GM23338 (cell line): ENCODE measurements at regions not wholly inside any gene's neighbourhood (a gene's known extent, or its start where the extent isn't known, plus 50 kb on each side); places are given as distances from the start of the nearest gene placed in this dataset.

Experiments
- ATAC-seq: fragments of 200-7000 bp; cut with Tn5 transposase; 3 replicates; pipeline ENCODE4 v1.9.1; 2020
- DNase-seq: peaks from one replicate; pipeline ENCODE4 v3.0.0-alpha.2; 2015; ENCODE audit warnings: low spot score
- H2AFZ ChIP-seq: fragments of 200-600 bp; sonication (generic); 2 replicates; pipeline ENCODE4 v1.8.0; 2016; ENCODE audit warnings: antibody characterized with exemption, mild to moderate bottlenecking, moderate library complexity
- H3F3A ChIP-seq: fragments of 200-600 bp; sonication (generic); replicated peaks from 2 replicates; pipeline ENCODE4 v1.8.0; 2017; ENCODE audit warnings: antibody characterized with exemption, mixed run types, low read depth
- H3K27ac ChIP-seq: fragments of 200-600 bp; sonication (generic); 2 replicates; pipeline ENCODE4 v1.6.1; 2016; ENCODE audit warnings: low read depth
- H3K27me3 ChIP-seq: fragments of 200-600 bp; sonication (generic); 2 replicates; pipeline ENCODE4 v1.8.0; 2016; ENCODE audit warnings: mild to moderate bottlenecking, mixed run types, moderate library complexity; ENCODE audit not compliant: insufficient read depth
- H3K36me3 ChIP-seq: fragments of 200-600 bp; sonication (generic); 2 replicates; pipeline ENCODE4 v1.8.0; 2016; ENCODE audit warnings: mild to moderate bottlenecking; ENCODE audit not compliant: insufficient read depth
- H3K4me1 ChIP-seq: fragments of 200-600 bp; sonication (generic); 2 replicates; pipeline ENCODE4 v1.8.0; 2016; ENCODE audit warnings: mild to moderate bottlenecking, moderate library complexity; ENCODE audit not compliant: insufficient read depth
- H3K4me2 ChIP-seq: fragments of 200-600 bp; sonication (generic); 2 replicates; pipeline ENCODE4 v1.7.1; 2017; ENCODE audit warnings: mixed run types
- H3K4me3 ChIP-seq: fragments of 200-600 bp; sonication (generic); 2 replicates; pipeline ENCODE4 v1.6.1; 2016; ENCODE audit warnings: mixed run types
- H3K79me2 ChIP-seq: fragments of 200-600 bp; sonication (generic); replicated peaks from 2 replicates; pipeline ENCODE4 v1.8.0; 2017; ENCODE audit warnings: mild to moderate bottlenecking; ENCODE audit not compliant: insufficient read depth
- H3K9me2 ChIP-seq: fragments of 200-600 bp; sonication (generic); 2 replicates; pipeline ENCODE4 v1.8.0; 2017; ENCODE audit not compliant: insufficient read depth
- H4K20me1 ChIP-seq: fragments of 200-600 bp; sonication (generic); replicated peaks from 2 replicates; pipeline ENCODE4 v1.8.0; 2017; ENCODE audit warnings: mild to moderate bottlenecking; ENCODE audit not compliant: insufficient read depth
- H3K27ac Mint-ChIP-seq: 2 replicates; pipeline ENCODE4 v1.8.0; 2020; ENCODE audit warnings: inconsistent platforms, mild to moderate bottlenecking, moderate library complexity, mixed read lengths
- H3K27me3 Mint-ChIP-seq: 3 replicates; pipeline ENCODE4 v1.8.0; 2022; ENCODE audit warnings: low read depth, mild to moderate bottlenecking, moderate library complexity, mixed read lengths, inconsistent platforms; ENCODE audit not compliant: insufficient read depth, poor library complexity
- H3K36me3 Mint-ChIP-seq: 3 replicates; pipeline ENCODE4 v1.8.0; 2021; ENCODE audit warnings: low read depth, mild to moderate bottlenecking, inconsistent platforms, moderate library complexity, mixed read lengths
- H3K4me1 Mint-ChIP-seq: 3 replicates; pipeline ENCODE4 v1.8.0; 2020; ENCODE audit warnings: mild to moderate bottlenecking, inconsistent platforms, mixed read lengths
- H3K4me3 Mint-ChIP-seq: 3 replicates; pipeline ENCODE4 v1.8.0; 2021; ENCODE audit warnings: moderate library complexity, mild to moderate bottlenecking, inconsistent platforms, mixed read lengths
- H3K9me3 Mint-ChIP-seq: 3 replicates; pipeline ENCODE4 v1.8.0; 2020; ENCODE audit warnings: moderate library complexity, mild to moderate bottlenecking, inconsistent platforms, mixed read lengths
- CREB1 ChIP-seq: fragments of 250-450 bp; sonication (Bioruptor Pico); IDR thresholded peaks from 2 replicates; pipeline ENCODE4 v1.5.0; 2020; ENCODE audit warnings: low read depth, mild to moderate bottlenecking, moderate library complexity
- NANOG ChIP-seq: IDR thresholded peaks from 2 replicates; pipeline ENCODE4 v1.6.1; 2016; ENCODE audit warnings: antibody characterized with exemption, borderline replicate concordance
- POLR2AphosphoS5 ChIP-seq: IDR thresholded peaks from 2 replicates; pipeline ENCODE4 v1.6.1; 2016; ENCODE audit warnings: antibody characterized with exemption, low read depth
- ZNF114 ChIP-seq: fragments of 250-450 bp; sonication (Bioruptor Pico); IDR thresholded peaks from 2 replicates; pipeline ENCODE4 v1.5.0; 2020; ENCODE audit warnings: mild to moderate bottlenecking, moderate library complexity
- TF ChIP-seq, protein P1 (sequence below): IDR thresholded peaks from one replicate; pipeline ENCODE4 v1.6.1; 2018; ENCODE audit warnings: antibody characterized with exemption; ENCODE audit not compliant: unreplicated experiment
- TF ChIP-seq, protein P2 (sequence below), 2 experiments: fragments of 200-600 bp in 1 of 2; sonication (generic) in 1 of 2; conservative IDR thresholded peaks; 2 replicates each; pipeline versions ENCODE4 v1.5.1 to v1.6.1; 2016 to 2017; ENCODE audit warnings: antibody characterized with exemption in 2 of 2, low read depth in 2 of 2, mild to moderate bottlenecking in 2 of 2, moderate library complexity in 1 of 2

DNA sequence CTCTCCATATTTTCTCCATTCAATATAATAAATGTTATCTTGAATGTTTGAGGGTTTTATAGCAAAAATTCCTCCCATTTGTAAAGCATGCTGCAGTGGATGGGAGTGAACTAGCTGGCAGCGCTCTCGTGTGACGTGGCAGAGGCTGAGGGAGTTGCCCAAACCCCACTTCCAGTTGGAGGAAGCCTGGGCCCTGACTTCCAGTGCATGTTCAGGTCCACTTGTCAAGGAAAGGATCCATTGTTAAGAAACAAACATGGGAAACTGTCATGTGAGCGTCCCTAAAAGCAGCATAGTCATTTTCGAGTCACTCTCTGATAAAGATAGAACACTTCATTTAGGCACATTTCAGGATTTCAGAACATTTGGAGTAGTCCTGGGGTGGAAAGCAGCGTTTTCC, 116.6 kb downstream of the SLC25A47 start (continued):
- TF ChIP-seq, protein P1, sequence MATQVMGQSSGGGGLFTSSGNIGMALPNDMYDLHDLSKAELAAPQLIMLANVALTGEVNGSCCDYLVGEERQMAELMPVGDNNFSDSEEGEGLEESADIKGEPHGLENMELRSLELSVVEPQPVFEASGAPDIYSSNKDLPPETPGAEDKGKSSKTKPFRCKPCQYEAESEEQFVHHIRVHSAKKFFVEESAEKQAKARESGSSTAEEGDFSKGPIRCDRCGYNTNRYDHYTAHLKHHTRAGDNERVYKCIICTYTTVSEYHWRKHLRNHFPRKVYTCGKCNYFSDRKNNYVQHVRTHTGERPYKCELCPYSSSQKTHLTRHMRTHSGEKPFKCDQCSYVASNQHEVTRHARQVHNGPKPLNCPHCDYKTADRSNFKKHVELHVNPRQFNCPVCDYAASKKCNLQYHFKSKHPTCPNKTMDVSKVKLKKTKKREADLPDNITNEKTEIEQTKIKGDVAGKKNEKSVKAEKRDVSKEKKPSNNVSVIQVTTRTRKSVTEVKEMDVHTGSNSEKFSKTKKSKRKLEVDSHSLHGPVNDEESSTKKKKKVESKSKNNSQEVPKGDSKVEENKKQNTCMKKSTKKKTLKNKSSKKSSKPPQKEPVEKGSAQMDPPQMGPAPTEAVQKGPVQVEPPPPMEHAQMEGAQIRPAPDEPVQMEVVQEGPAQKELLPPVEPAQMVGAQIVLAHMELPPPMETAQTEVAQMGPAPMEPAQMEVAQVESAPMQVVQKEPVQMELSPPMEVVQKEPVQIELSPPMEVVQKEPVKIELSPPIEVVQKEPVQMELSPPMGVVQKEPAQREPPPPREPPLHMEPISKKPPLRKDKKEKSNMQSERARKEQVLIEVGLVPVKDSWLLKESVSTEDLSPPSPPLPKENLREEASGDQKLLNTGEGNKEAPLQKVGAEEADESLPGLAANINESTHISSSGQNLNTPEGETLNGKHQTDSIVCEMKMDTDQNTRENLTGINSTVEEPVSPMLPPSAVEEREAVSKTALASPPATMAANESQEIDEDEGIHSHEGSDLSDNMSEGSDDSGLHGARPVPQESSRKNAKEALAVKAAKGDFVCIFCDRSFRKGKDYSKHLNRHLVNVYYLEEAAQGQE = no peak
- no peak for TF ChIP-seq CREB1 (CRISPR knock-in tag)
- TF ChIP-seq NANOG = no peak

DNA sequence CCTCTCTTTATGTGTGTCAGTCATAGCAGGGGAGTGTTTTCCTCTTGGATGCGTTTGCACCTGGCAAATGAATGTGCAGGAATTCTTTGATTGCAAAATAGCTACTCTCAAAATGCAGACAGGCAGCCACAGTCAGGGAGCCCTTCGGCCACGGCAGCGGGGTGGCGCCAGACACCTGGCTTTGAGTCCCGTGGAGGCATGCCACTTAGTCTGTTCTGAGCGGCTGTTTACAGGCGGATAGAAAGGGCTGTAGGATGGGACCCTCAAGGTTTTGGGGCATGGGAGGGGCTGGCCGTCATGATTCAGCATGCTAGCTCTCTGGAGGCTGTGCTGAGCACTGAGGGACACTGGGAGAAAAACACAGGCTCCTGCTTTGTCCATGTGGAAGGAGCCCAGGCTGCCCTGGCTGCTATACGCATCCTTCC, 117.1 kb downstream of the SLC25A47 start:
- Mint-ChIP-seq H3K27me3 (no peaks in the 10 kb centered on the region), H3K9me3 (no peaks in the 10 kb centered on the region), H3K27ac (peak overlapping the region; percentile 87; the same call in 1 of the 2 replicates), H3K4me1 (peaks cover 45% of the 10 kb centered on the region), H3K36me3 (no peaks in the 10 kb centered on the region), H3K4me3 (no peak overlapping the region)
- H3K9me2 ChIP-seq = no peaks in the 10 kb centered on the region
- peaks cover 17% of the 10 kb centered on the region for H3K4me1 ChIP-seq
- no peaks in the 10 kb centered on the region for H3K36me3 ChIP-seq
- H3K4me3 ChIP-seq = no peak overlapping the region
- H3K79me2 ChIP-seq = no peaks in the 10 kb centered on the region; the same call in 1 of the 2 replicates
- no peaks in the 10 kb centered on the region for H4K20me1 ChIP-seq
- H3K27ac ChIP-seq = 0 out of 2 replicates have a peak overlapping the region, but pooled peaks have one; percentile 13
- no peak overlapping the region for H2AFZ ChIP-seq
- H3F3A ChIP-seq = no peaks in the 10 kb centered on the region
- H3K27me3 ChIP-seq = no peaks in the 10 kb centered on the region
- peak; percentile 78 for DNase-seq
- H3K4me2 ChIP-seq = no peak overlapping the region
- peak; percentile 87 for ATAC-seq
- TF ChIP-seq POLR2AphosphoS5 = no peak
- TF ChIP-seq ZNF114 (CRISPR knock-in tag) = no peak
- TF ChIP-seq, protein P2, sequence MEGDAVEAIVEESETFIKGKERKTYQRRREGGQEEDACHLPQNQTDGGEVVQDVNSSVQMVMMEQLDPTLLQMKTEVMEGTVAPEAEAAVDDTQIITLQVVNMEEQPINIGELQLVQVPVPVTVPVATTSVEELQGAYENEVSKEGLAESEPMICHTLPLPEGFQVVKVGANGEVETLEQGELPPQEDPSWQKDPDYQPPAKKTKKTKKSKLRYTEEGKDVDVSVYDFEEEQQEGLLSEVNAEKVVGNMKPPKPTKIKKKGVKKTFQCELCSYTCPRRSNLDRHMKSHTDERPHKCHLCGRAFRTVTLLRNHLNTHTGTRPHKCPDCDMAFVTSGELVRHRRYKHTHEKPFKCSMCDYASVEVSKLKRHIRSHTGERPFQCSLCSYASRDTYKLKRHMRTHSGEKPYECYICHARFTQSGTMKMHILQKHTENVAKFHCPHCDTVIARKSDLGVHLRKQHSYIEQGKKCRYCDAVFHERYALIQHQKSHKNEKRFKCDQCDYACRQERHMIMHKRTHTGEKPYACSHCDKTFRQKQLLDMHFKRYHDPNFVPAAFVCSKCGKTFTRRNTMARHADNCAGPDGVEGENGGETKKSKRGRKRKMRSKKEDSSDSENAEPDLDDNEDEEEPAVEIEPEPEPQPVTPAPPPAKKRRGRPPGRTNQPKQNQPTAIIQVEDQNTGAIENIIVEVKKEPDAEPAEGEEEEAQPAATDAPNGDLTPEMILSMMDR (conservative IDR thresholded peaks at IDR 0.05; ENCODE audit: low read depth in 2 of 2) = peak; percentile 63 to 89
- TF ChIP-seq, protein P1 = no peak
